Stimulated activated naive CD8-positive, alpha-beta T cell treated with anti-CD3 and anti-CD28 coated beads, Interleukin-15, Interleukin-2, amounts not matched to agents 100 ng/mL and 50 ng/mL, for 24 hours (primary cell): ENCODE measurements at regions not wholly inside any gene's neighbourhood (a gene's known extent, or its start where the extent isn't known, plus 50 kb on each side); places are given as distances from the start of the nearest gene placed in this dataset.
"Not testable (repeated sequence)": the region's sequence is repeated elsewhere in the genome, so short reads cannot be mapped to it uniquely, and the experiment has no call there.

ENCODE experiments used
- H3K27ac Mint-ChIP-seq: one replicate; pipeline ENCODE4 v1.8.0; 2021; ENCODE audit warnings: mild to moderate bottlenecking, mixed read lengths
- H3K27me3 Mint-ChIP-seq: one replicate; pipeline ENCODE4 v1.8.0; 2021; ENCODE audit warnings: mixed read lengths
- H3K36me3 Mint-ChIP-seq: one replicate; pipeline ENCODE4 v1.8.0; 2021; ENCODE audit warnings: low read depth, mixed read lengths
- H3K4me1 Mint-ChIP-seq: one replicate; pipeline ENCODE4 v1.8.0; 2021; ENCODE audit warnings: low read depth, mixed read lengths
- H3K4me3 Mint-ChIP-seq: one replicate; pipeline ENCODE4 v1.8.0; 2021; ENCODE audit warnings: mild to moderate bottlenecking, mixed read lengths
- H3K9me3 Mint-ChIP-seq: one replicate; pipeline ENCODE4 v1.8.0; 2021; ENCODE audit warnings: mixed read lengths

- H3K36me3 Mint-ChIP-seq, H3K27me3 Mint-ChIP-seq, H3K4me3 Mint-ChIP-seq, H3K27ac Mint-ChIP-seq, H3K4me1 Mint-ChIP-seq, H3K9me3 Mint-ChIP-seq: not testable (repeated sequence)
Measured at GRCh38 chr22:27109406-27109805, 452.0 kb downstream of the MIAT start.

GRCh38 chr22:27110665-27111451, 453.5 kb downstream of the MIAT start:
- Mint-ChIP-seq H3K36me3 (no peaks in the 10 kb centered on the region), H3K4me1 (no peaks in the 10 kb centered on the region), H3K9me3 (peaks cover 4% of the 10 kb centered on the region), H3K4me3 (no peak overlapping the region), H3K27ac (no peak overlapping the region), H3K27me3 (no peaks in the 10 kb centered on the region)

- Mint-ChIP-seq H3K27me3 (peaks cover 6% of the 10 kb centered on the region), H3K9me3 (peaks cover 4% of the 10 kb centered on the region), H3K4me1 (no peaks in the 10 kb centered on the region), H3K27ac (no peak overlapping the region), H3K4me3 (no peak overlapping the region), H3K36me3 (no peaks in the 10 kb centered on the region)
Measured at GRCh38 chr22:27111796-27112672, 454.6 kb downstream of the MIAT start.

- peaks cover 7% of the 10 kb centered on the region for H3K27me3 Mint-ChIP-seq
- H3K4me1 Mint-ChIP-seq: no peaks in the 10 kb centered on the region
- H3K4me3 Mint-ChIP-seq: no peak overlapping the region
- peaks cover 4% of the 10 kb centered on the region for H3K9me3 Mint-ChIP-seq
- no peak overlapping the region for H3K27ac Mint-ChIP-seq
- no peaks in the 10 kb centered on the region for H3K36me3 Mint-ChIP-seq
Measured at GRCh38 chr22:27113211-27113635, 455.8 kb downstream of the MIAT start.

GRCh38 chr22:27113641-27114040, 456.3 kb downstream of the MIAT start:
- H3K27ac Mint-ChIP-seq: no peak overlapping the region
- no peak overlapping the region for H3K4me3 Mint-ChIP-seq
- no peaks in the 10 kb centered on the region for H3K4me1 Mint-ChIP-seq
- H3K36me3 Mint-ChIP-seq: no peaks in the 10 kb centered on the region
- H3K9me3 Mint-ChIP-seq: peaks cover 4% of the 10 kb centered on the region
- peaks cover 7% of the 10 kb centered on the region for H3K27me3 Mint-ChIP-seq

GRCh38 chr22:27114186-27114585, 456.8 kb downstream of the MIAT start:
- Mint-ChIP-seq H3K4me3 (no peak overlapping the region), H3K36me3 (no peaks in the 10 kb centered on the region), H3K9me3 (peaks cover 2% of the 10 kb centered on the region), H3K27ac (no peak overlapping the region), H3K4me1 (no peaks in the 10 kb centered on the region), H3K27me3 (peaks cover 7% of the 10 kb centered on the region)

- no peaks in the 10 kb centered on the region for H3K4me1 Mint-ChIP-seq
- peaks cover 7% of the 10 kb centered on the region for H3K27me3 Mint-ChIP-seq
- no peaks in the 10 kb centered on the region for H3K9me3 Mint-ChIP-seq
- H3K36me3 Mint-ChIP-seq: no peaks in the 10 kb centered on the region
- H3K4me3 Mint-ChIP-seq: no peak overlapping the region
- H3K27ac Mint-ChIP-seq: no peak overlapping the region
Measured at GRCh38 chr22:27115410-27115809, 458.0 kb downstream of the MIAT start.

- H3K9me3 Mint-ChIP-seq: no peaks in the 10 kb centered on the region
- no peak overlapping the region for H3K27ac Mint-ChIP-seq
- no peaks in the 10 kb centered on the region for H3K36me3 Mint-ChIP-seq
- peaks cover 7% of the 10 kb centered on the region for H3K27me3 Mint-ChIP-seq
- no peak overlapping the region for H3K4me3 Mint-ChIP-seq
- no peaks in the 10 kb centered on the region for H3K4me1 Mint-ChIP-seq
Measured at GRCh38 chr22:27115816-27116256, 458.4 kb downstream of the MIAT start.

- H3K4me3 Mint-ChIP-seq: no peak overlapping the region
- H3K27ac Mint-ChIP-seq: no peak overlapping the region
- H3K36me3 Mint-ChIP-seq: no peaks in the 10 kb centered on the region
- peaks cover 10% of the 10 kb centered on the region for H3K27me3 Mint-ChIP-seq
- H3K9me3 Mint-ChIP-seq: no peaks in the 10 kb centered on the region
- H3K4me1 Mint-ChIP-seq: no peaks in the 10 kb centered on the region
Measured at GRCh38 chr22:27116312-27117086, 459.1 kb downstream of the MIAT start.

- Mint-ChIP-seq H3K27me3 (peaks cover 19% of the 10 kb centered on the region), H3K9me3 (no peaks in the 10 kb centered on the region), H3K36me3 (no peaks in the 10 kb centered on the region), H3K4me3 (no peak overlapping the region), H3K27ac (no peak overlapping the region), H3K4me1 (no peaks in the 10 kb centered on the region)
Measured at GRCh38 chr22:27120036-27120435, 462.6 kb downstream of the MIAT start.

GRCh38 chr22:27122574-27122973, 465.2 kb downstream of the MIAT start:
- no peaks in the 10 kb centered on the region for H3K36me3 Mint-ChIP-seq
- no peaks in the 10 kb centered on the region for H3K9me3 Mint-ChIP-seq
- H3K27me3 Mint-ChIP-seq: peaks cover 21% of the 10 kb centered on the region
- H3K4me1 Mint-ChIP-seq: no peaks in the 10 kb centered on the region
- no peak overlapping the region for H3K27ac Mint-ChIP-seq
- H3K4me3 Mint-ChIP-seq: no peak overlapping the region

- Mint-ChIP-seq H3K9me3 (no peaks in the 10 kb centered on the region), H3K27me3 (peaks cover 21% of the 10 kb centered on the region)
Measured at GRCh38 chr22:27123880-27124279, 466.5 kb downstream of the MIAT start.

GRCh38 chr22:27124351-27124966, 467.1 kb downstream of the MIAT start:
- Mint-ChIP-seq H3K4me3 (no peak overlapping the region), H3K36me3 (no peaks in the 10 kb centered on the region), H3K27ac (no peak overlapping the region), H3K27me3 (peaks cover 26% of the 10 kb centered on the region), H3K9me3 (no peaks in the 10 kb centered on the region), H3K4me1 (no peaks in the 10 kb centered on the region)

More at GRCh38 chr22:27123880-27124279, 466.5 kb downstream of the MIAT start:
- Mint-ChIP-seq H3K36me3 (no peaks in the 10 kb centered on the region), H3K4me3 (no peak overlapping the region), H3K27ac (no peak overlapping the region), H3K4me1 (no peaks in the 10 kb centered on the region)

GRCh38 chr22:27125539-27125938, 468.2 kb downstream of the MIAT start:
- Mint-ChIP-seq H3K4me3 (no peak overlapping the region), H3K27ac (no peak overlapping the region), H3K9me3 (no peaks in the 10 kb centered on the region), H3K27me3 (peaks cover 26% of the 10 kb centered on the region), H3K4me1 (no peaks in the 10 kb centered on the region), H3K36me3 (no peaks in the 10 kb centered on the region)
